ENCODE measurements at regions not wholly inside any gene's neighbourhood (a gene's known extent, or its start where the extent isn't known, plus 50 kb on each side); places are given as distances from the start of the nearest gene placed in this dataset.

GRCh38 chr3:24828551-24828950 lies 333.9 kb upstream of the THRB start:
- no peaks in the 10 kb centered on the region; the same call in 2 of the 3 replicates for H3K9me3 Mint-ChIP-seq

More at GRCh38 chr3:24828551-24828950, 333.9 kb upstream of the THRB start:
- H3K27ac Mint-ChIP-seq = no peak overlapping the region
- H3K27ac ChIP-seq (ENCODE audit: low read depth) = no peak overlapping the region
- peaks cover 4% of the 10 kb centered on the region; the same call in 1 of the 2 replicates for H3K9me2 ChIP-seq (ENCODE audit: insufficient read depth)
- H3K79me2 ChIP-seq (replicated peaks; ENCODE audit: insufficient read depth) = no peaks in the 10 kb centered on the region
- H3K4me1 ChIP-seq (ENCODE audit: insufficient read depth) = peaks cover 7% of the 10 kb centered on the region
- peak overlapping the region; percentile 99 for H3K4me2 ChIP-seq
- no peaks in the 10 kb centered on the region for H3F3A ChIP-seq (replicated peaks; ENCODE audit: low read depth)
- TF ChIP-seq NANOG (IDR thresholded peaks at IDR 0.05; ENCODE audit: borderline replicate concordance) = no peak
- TF ChIP-seq CTCF (conservative IDR thresholded peaks at IDR 0.05; ENCODE audit: low read depth in 2 of 2) = no peak
- TF ChIP-seq ZNF331 (CRISPR knock-in tag; IDR thresholded peaks at IDR 0.05; ENCODE audit: low read depth) = no peak
- TF ChIP-seq EZH2 (IDR thresholded peaks at IDR 0.05; ENCODE audit: low read depth, unreplicated experiment) = no peak
- no peak for TF ChIP-seq CREB1 (CRISPR knock-in tag; IDR thresholded peaks at IDR 0.05; ENCODE audit: low read depth)
- TF ChIP-seq POLR2AphosphoS5 (IDR thresholded peaks at IDR 0.05; ENCODE audit: low read depth) = no peak
- no peak for TF ChIP-seq STAT1 (IDR thresholded peaks at IDR 0.05; ENCODE audit: unreplicated experiment)
- no peak for TF ChIP-seq JUNB (IDR thresholded peaks at IDR 0.05; ENCODE audit: unreplicated experiment)
- no peak for TF ChIP-seq ETS1 (IDR thresholded peaks at IDR 0.05)
- no peak for TF ChIP-seq EZH2phosphoT487 (IDR thresholded peaks at IDR 0.05; ENCODE audit: unreplicated experiment)
- TF ChIP-seq ZNF114 (CRISPR knock-in tag; IDR thresholded peaks at IDR 0.05) = no peak
- no peak for TF ChIP-seq REST (IDR thresholded peaks at IDR 0.05; ENCODE audit: unreplicated experiment)
- TF ChIP-seq ZNF462 (CRISPR knock-in tag; IDR thresholded peaks at IDR 0.05) = no peak
- peaks cover 63% of the 10 kb centered on the region for H3K27me3 ChIP-seq (ENCODE audit: insufficient read depth)
- H3K36me3 ChIP-seq (ENCODE audit: insufficient read depth) = no peaks in the 10 kb centered on the region
- peak overlapping the region; percentile 78 for H2AFZ ChIP-seq
- H4K20me1 ChIP-seq (replicated peaks; ENCODE audit: insufficient read depth) = no peaks in the 10 kb centered on the region; the same call in 1 of the 2 replicates
- H3K27me3 Mint-ChIP-seq (ENCODE audit: insufficient read depth, low read depth, poor library complexity) = peaks cover 40% of the 10 kb centered on the region
- peak overlapping the region; percentile 85 for H3K4me3 ChIP-seq
- ATAC-seq (no peak), DNase-seq (ENCODE audit: low spot score) (no peak)
- no peaks in the 10 kb centered on the region for H3K36me3 Mint-ChIP-seq (ENCODE audit: low read depth)
- H3K4me1 Mint-ChIP-seq = peaks cover 10% of the 10 kb centered on the region
- H3K4me3 Mint-ChIP-seq = peak overlapping the region; percentile 67
